ENCODE measurements at regions not wholly inside any gene's neighbourhood (a gene's known extent, or its start where the extent isn't known, plus 50 kb on each side); places are given as distances from the start of the nearest gene placed in this dataset.

GRCh38 chr19:28988066-28988465 is 224.9 kb downstream of the UQCRFS1 start:
- H3K27me3 Mint-ChIP-seq (ENCODE audit: unreplicated experiment), result no peaks in the 10 kb centered on the region
- no peak for DNase-seq (ENCODE audit: low spot score)
- H3K4me3 Mint-ChIP-seq (ENCODE audit: unreplicated experiment), result no peak overlapping the region
- H3K4me1 Mint-ChIP-seq (ENCODE audit: unreplicated experiment), result peaks cover 9% of the 10 kb centered on the region
- no peaks in the 10 kb centered on the region for H3K36me3 Mint-ChIP-seq (ENCODE audit: low read depth, unreplicated experiment)
- TF ChIP-seq CTCF (IDR thresholded peaks at IDR 0.05; ENCODE audit: unreplicated experiment), result no peak
- H3K9me3 Mint-ChIP-seq (ENCODE audit: unreplicated experiment), result peaks cover 4% of the 10 kb centered on the region
- no peak overlapping the region for H3K27ac Mint-ChIP-seq (ENCODE audit: unreplicated experiment)

- TF ChIP-seq CTCF (IDR thresholded peaks at IDR 0.05; ENCODE audit: unreplicated experiment), result no peak
- H3K36me3 Mint-ChIP-seq (ENCODE audit: low read depth, unreplicated experiment), result no peaks in the 10 kb centered on the region
- H3K27ac Mint-ChIP-seq (ENCODE audit: unreplicated experiment), result no peak overlapping the region
- peaks cover 9% of the 10 kb centered on the region for H3K4me1 Mint-ChIP-seq (ENCODE audit: unreplicated experiment)
- no peaks in the 10 kb centered on the region for H3K9me3 Mint-ChIP-seq (ENCODE audit: unreplicated experiment)
- no peaks in the 10 kb centered on the region for H3K27me3 Mint-ChIP-seq (ENCODE audit: unreplicated experiment)
- no peak overlapping the region for H3K4me3 Mint-ChIP-seq (ENCODE audit: unreplicated experiment)
- DNase-seq (ENCODE audit: low spot score), result no peak
Observed at GRCh38 chr19:28987177-28987576, 225.8 kb downstream of the UQCRFS1 start.

GRCh38 chr19:28985201-28985600 is 227.8 kb downstream of the UQCRFS1 start:
- Mint-ChIP-seq H3K27ac (ENCODE audit: unreplicated experiment) (no peak overlapping the region), H3K9me3 (ENCODE audit: unreplicated experiment) (no peaks in the 10 kb centered on the region), H3K27me3 (ENCODE audit: unreplicated experiment) (no peaks in the 10 kb centered on the region), H3K4me1 (ENCODE audit: unreplicated experiment) (peaks cover 9% of the 10 kb centered on the region), H3K36me3 (ENCODE audit: low read depth, unreplicated experiment) (no peaks in the 10 kb centered on the region), H3K4me3 (ENCODE audit: unreplicated experiment) (no peak overlapping the region)
- TF ChIP-seq CTCF (IDR thresholded peaks at IDR 0.05; ENCODE audit: unreplicated experiment), result no peak
- no peak for DNase-seq (ENCODE audit: low spot score)

- no peaks in the 10 kb centered on the region for H3K36me3 Mint-ChIP-seq (ENCODE audit: low read depth, unreplicated experiment)
- DNase-seq (ENCODE audit: low spot score), result no peak
- no peaks in the 10 kb centered on the region for H3K27me3 Mint-ChIP-seq (ENCODE audit: unreplicated experiment)
- H3K9me3 Mint-ChIP-seq (ENCODE audit: unreplicated experiment), result no peaks in the 10 kb centered on the region
- no peak overlapping the region for H3K27ac Mint-ChIP-seq (ENCODE audit: unreplicated experiment)
- no peak overlapping the region for H3K4me3 Mint-ChIP-seq (ENCODE audit: unreplicated experiment)
- no peak for TF ChIP-seq CTCF (IDR thresholded peaks at IDR 0.05; ENCODE audit: unreplicated experiment)
- peaks cover 2% of the 10 kb centered on the region for H3K4me1 Mint-ChIP-seq (ENCODE audit: unreplicated experiment)
Observed at GRCh38 chr19:28984315-28984714, 228.6 kb downstream of the UQCRFS1 start.

- no peak for DNase-seq (ENCODE audit: low spot score)
- H3K36me3 Mint-ChIP-seq (ENCODE audit: low read depth, unreplicated experiment), result no peaks in the 10 kb centered on the region
- H3K9me3 Mint-ChIP-seq (ENCODE audit: unreplicated experiment), result no peaks in the 10 kb centered on the region
- H3K27ac Mint-ChIP-seq (ENCODE audit: unreplicated experiment), result no peak overlapping the region
- no peak overlapping the region for H3K4me3 Mint-ChIP-seq (ENCODE audit: unreplicated experiment)
- H3K27me3 Mint-ChIP-seq (ENCODE audit: unreplicated experiment), result no peaks in the 10 kb centered on the region
- no peaks in the 10 kb centered on the region for H3K4me1 Mint-ChIP-seq (ENCODE audit: unreplicated experiment)
- no peak for TF ChIP-seq CTCF (IDR thresholded peaks at IDR 0.05; ENCODE audit: unreplicated experiment)
Observed at GRCh38 chr19:28983430-28983829, 229.5 kb downstream of the UQCRFS1 start.
